DLD1 (cell line): ENCODE measurements at regions not wholly inside any gene's neighbourhood (a gene's known extent, or its start where the extent isn't known, plus 50 kb on each side); places are given as distances from the start of the nearest gene placed in this dataset.

Experiments used
- in situ Hi-C: cut with HindIII; loops from 2 replicates; pipeline ENCODE4 v1.10.0; 2017; ENCODE audit warnings: low sequenced_read_pairs

DNA sequence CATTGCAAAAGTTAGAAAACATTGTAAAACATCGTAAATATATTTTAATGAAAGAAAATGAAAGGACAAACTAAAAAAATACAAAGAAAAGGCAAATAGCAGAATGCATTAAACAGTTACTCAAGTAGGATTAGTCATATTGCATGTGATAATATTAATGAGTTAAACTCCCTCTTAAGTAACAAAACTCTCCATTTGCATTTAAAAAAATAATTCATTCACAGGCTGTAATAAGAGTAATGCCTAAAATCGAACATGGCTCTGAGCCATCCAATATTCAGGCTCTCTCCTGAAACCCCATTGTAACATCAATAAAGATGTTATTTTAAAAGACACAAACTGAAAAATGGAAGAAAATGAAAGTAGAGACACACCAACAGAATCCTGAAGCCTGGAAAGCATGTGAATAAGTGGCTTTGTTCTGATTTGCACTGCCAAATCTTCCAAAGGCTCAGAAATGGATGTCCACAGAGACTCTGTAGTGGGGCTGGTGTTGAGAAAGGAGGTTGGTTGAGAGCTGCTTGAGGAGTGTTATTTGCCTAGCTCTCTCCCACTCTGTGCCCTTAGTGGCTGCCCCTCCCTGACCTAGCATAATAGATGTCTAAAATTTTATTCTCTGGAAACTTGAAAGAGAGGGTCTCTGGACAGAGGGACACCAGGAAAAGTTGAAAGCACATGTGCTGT is 268.3 kb upstream of the MEOX2 start:
- in situ Hi-C loops, result no loop called here

DNA sequence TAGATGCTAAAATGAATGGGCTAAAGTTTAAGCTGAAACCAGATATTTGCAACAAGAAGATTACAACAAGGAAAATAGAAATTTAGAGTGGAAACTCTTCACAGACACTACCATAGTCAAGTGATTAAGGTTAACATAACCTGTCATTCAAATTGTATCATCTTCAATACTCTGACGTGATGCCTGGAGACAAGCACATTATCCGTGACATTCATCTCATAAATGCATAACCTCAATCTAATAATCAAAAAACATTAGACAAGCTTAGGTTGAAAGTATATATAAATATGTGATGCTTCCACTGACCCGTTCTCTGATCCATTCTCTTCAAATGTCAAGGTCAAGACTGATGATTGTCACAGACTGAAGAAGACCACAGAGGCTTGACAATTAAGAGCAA is 263.8 kb upstream of the MEOX2 start:
- in situ Hi-C loops, result no loop called here

GRCh38 chr7:15947754-15948153 is 261.3 kb upstream of the MEOX2 start:
- in situ Hi-C loops, result no loop called here

DNA sequence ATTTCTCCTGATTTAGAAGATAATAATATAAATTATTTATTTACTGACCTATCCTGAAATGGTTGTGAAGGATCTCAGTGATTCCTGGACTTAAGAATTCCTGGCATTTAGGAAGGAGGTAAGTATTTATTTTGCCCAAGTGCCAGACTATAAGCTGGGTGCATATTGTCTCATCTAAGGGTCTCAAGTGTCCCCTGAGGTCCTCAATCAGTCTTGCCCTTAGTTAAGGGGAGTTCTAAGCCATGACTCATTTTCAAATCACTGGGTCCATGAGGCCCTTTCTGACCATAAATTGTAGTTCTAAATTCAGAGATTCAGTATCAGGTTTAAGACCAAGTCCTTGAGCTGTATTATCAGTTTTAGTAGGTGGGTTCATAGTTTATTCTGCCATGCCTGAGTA is 251.6 kb upstream of the MEOX2 start:
- in situ Hi-C loops, result no loop called here

DNA sequence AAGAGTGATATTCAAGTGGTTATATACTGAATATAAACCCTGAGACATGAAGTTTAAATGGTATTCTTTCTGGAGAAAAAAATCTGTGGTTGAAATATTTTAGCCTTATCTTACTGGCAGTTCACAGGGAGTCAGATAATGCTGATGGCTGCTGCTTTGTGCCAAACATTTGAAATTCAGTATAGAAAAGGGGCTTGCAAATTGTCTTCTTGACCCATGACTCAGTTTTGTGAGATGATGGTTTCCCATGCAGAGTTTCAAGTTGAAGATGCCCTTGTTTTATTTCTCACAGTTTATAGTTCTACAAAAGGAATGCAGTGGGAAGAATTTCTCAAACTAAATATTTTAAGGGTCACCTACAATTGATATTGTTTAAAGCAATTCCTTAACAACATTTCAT is 251.1 kb upstream of the MEOX2 start:
- in situ Hi-C loops, result no loop called here

DNA sequence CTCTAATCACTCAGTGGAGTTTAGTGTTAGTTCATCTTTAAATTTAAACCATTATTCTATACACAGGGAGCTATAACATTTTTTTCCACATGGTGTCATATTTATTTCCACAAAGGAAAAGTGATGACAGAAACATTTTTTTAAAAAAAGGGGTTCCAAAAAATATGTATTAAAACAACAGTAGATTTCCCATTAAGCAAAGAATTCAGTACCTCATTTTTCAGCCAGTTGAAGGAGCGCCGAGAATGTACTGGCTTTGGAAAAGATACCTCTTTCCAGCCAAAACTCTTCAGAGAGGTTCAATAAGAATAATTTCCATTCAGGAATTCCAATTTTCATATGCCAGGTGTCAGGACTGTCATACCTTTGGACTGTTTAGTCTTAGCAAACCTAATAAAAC is 250.5 kb upstream of the MEOX2 start:
- in situ Hi-C loops, result no loop called here

DNA sequence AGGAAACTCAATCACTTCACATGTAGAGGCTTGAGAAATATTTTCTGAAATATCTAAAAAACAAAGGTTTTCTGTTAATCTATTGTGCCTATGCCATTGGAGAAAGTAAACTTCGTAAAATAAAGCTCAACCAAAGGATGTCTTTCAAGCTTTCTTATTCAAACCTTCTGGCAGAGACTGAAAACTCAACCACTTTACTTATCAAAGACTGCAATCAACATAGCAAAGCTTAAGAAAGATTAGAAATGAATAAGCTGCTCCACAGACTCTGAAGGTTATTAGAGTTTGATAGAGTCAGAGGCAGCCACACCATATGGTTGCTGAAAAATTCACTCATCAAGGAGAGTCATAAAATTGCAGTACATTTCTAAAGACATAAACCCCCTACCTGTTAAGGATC is 245.8 kb upstream of the MEOX2 start:
- in situ Hi-C loops, result no loop called here

GRCh38 chr7:15929411-15929810 is 242.9 kb upstream of the MEOX2 start:
- in situ Hi-C loops, result no loop called here

DNA sequence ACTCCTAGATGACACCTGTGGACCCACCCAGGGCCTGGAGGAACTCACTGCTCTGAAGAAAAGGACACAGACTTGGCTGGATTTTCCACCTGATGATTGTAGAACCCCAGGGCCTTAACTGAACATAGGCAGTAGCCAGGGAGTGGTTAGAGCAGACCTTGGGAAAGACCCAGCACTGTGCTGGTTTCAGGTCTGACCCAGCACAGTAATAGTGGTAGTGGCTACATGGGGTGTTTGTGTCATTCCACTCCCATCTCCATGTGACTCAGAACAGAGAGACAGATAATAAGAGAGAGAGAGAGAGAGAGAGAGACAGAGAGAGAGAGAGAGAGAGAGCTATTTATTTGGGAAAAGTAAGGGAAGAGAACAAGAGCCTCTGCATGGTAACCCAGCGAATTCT is 239.1 kb upstream of the MEOX2 start:
- in situ Hi-C loops, result no loop called here

GRCh38 chr7:15924910-15925309 is 238.4 kb upstream of the MEOX2 start:
- in situ Hi-C loops, result no loop called here

DNA sequence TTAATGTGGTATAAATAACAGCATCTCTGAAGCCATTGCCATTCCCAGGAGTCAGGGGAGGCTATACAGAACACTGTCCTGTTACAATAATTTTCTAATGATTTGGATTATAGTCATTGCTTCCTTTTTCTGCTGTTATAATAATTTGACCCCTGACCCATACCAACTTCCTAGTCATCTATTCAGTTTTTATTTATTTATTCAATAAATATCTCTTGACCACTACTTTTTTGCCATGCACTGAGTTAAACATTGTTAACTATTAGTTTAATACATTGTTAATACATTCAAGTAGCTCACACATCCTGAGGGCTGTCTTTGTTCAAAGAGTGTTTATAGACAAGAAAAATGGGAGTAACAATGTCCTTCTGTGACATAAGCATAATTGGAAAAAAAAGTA is 235.5 kb upstream of the MEOX2 start:
- in situ Hi-C loops, result no loop called here

GRCh38 chr7:15921576-15921975 is 235.1 kb upstream of the MEOX2 start:
- in situ Hi-C loops, result no loop called here

DNA sequence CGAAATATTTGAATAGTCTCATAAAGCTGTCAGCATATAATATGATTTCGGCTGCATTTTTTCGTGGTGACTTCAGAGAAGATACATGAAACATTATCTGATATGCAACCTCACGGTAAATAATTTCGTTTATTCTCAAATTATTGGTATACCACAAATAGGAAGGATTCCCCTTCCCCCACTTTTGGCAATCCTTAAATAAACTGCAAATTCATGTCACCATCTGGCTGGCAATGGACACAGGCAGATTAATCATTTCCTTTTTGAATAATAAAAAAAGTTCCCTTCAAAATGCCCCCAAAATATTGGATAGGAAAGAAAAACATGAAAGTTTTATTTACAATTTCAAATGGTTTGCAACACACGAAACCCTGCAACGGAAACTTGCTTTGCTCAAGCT is 234.5 kb upstream of the MEOX2 start:
- in situ Hi-C loops, result no loop called here

GRCh38 chr7:15916681-15917380 is 230.3 kb upstream of the MEOX2 start:
- in situ Hi-C loops, result no loop called here

DNA sequence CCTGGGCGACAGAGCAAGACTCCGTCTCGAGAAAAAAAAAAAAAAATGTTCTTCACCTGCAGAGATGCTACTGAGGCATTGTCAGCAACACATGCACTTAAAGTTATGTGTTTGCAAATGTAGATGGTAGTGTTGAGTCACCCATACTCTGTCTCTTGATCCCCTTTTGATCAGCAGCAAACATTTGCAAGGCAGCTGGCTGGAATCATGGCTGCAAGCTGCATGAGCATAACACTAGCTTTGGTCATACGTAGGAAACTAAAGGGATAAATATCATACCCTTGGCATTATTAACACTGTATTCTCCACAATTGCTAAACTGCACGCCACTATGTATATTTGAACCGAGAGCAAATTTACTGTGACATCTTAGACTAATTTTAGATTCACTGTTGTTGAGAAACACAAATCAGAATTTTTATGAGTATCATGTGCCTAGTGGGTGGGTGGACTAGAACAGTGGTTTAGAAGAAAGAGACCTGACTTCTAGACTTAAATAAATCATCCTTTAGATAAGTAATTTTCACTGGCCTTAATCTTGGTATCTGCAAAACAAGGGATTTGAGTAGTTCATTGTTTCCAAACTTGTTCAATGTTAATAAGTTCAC is 229.3 kb upstream of the MEOX2 start:
- in situ Hi-C loops, result no loop called here

DNA sequence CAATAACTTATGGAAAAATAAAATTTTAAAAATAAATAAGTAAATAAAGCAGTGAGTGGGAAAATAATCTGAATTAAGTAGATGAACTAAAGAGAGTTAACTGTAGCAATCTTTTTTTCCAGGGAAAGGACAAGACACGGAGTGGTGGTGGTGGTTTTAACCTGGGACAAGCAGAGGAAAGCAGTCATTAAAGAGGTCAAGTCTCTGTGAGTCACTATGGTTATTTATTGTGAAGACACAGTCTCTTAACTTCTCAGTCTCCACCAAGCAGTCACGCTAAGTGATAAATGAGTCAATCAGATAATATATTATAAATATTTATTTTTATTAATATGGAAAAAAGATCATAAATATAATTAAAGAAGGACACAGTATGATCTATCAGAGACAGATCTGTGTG is 228.1 kb upstream of the MEOX2 start:
- in situ Hi-C loops, result no loop called here

DNA sequence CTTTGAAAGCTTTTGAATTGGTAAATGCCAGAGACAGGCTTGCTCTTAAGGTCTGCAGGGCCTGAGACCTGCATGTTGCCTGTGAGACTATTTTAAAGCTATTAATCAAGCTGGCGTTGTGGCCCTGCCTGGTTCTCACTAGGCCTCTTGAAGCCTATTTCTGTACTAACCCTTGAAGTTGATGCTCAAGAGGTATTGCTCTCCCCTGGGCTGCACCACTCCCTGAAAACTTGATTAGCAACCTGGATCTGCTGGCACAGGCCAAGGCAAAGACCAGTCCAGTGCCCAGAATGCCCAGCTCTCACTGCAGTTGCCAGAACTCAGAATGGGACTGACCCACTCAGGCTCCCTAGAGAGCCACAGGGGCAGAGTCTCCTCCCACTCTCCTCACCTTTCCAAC is 220.0 kb upstream of the MEOX2 start:
- in situ Hi-C loops, result no loop called here

GRCh38 chr7:15905251-15906040 is 219.0 kb upstream of the MEOX2 start:
- in situ Hi-C loops, result no loop called here

DNA sequence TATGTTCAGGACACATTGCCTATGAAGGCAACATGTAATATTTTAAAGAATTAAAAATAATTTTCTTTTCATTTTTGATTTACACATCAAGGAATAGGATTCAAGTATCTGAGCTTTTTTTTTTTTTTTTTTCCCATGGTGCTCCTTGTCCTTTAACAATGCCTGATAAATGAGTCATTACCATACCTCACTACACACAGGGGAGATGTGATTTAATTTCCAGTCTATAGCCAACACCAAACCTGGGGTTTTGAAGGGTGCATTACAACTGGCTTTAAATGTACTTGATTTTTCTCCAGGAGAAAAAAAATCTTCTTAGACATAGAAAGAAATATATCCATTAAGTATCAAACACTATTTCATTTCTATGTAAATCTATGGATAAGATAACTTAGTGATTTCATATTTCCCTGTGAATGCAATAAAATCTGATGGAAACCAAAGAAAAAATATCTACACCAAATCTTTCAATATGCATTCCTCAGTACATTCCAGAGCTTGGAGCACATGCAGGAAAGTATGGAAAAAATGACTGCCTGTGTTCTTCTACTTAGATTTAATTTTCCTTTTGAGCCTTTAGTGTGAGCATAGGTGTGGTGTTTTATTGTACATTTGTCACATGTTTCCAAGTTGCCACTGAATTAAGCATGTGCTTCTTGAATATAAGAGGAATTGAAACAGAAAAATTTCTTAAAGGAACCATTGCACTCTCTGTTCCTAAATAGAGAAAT is 204.8 kb upstream of the MEOX2 start:
- in situ Hi-C loops, result no loop called here

DNA sequence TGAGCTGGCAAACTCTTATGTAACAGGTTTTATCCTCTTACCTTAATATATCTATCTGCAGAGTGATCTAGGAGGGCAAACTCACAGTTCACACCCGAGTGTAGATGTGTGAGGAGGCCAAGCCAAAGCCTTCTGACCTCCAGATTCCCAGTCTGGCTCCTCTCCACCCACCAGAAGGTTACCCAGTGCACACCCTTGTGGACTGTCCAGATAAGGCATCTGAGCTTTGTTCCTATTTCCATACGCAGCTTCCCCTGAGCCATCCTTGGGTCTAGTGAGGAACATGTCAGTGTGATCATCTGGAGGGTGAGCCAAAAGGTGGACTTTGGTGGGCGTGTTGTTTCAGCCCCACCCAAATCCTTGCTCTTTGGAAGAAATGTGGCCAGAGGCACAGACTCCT is 203.0 kb upstream of the MEOX2 start:
- in situ Hi-C loops, result no loop called here

DNA sequence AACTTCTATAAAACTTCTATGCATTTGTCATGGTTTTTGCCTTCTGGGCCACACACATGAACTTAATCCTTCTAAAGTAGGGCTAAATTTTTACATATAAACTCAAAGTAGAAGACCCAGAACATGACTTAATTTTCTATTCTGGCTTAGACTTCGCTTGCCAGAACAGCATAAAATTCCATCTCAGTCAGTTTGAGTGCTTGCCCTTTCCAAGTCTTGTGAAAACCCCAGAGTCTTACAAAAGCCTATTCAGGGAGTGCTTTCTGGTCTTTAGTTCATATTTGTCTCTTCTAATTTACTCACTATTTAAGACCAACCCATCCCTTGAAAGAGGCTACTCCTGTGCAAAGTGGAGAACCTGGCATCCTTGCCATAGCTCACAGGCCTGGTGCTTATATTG is 201.6 kb upstream of the MEOX2 start:
- in situ Hi-C loops, result no loop called here
